BJ (cell line): ENCODE measurements at regions not wholly inside any gene's neighbourhood (a gene's known extent, or its start where the extent isn't known, plus 50 kb on each side); places are given as distances from the start of the nearest gene placed in this dataset.

Experiments
- CTCF ChIA-PET: fragments of 350-600 bp; formaldehyde crosslinking; extraction: SDS; loops from one replicate; lab custom pipeline; 2021; ENCODE audit warnings: antibody characterized with exemption, inconsistent platforms; lab: Yijun Ruan, JAX
- POLR2A ChIA-PET: fragments of 300-600 bp; sonication (Branson Sonifier 250); formaldehyde crosslinking; extraction: SDS; loops from one replicate; lab custom pipeline; 2021; ENCODE audit warnings: antibody characterized with exemption; lab: Charles Lee
- DNase-seq: peaks from one replicate; pipeline ENCODE4 v3.0.0-alpha.2; 2011; ENCODE audit warnings: low read depth
- H3K27me3 ChIP-seq: 2 replicates; pipeline ENCODE4 v1.6.0; 2011; ENCODE audit warnings: low read length; ENCODE audit not compliant: control insufficient read depth, insufficient read depth
- H3K36me3 ChIP-seq: 2 replicates; pipeline ENCODE4 v1.5.1; 2011; ENCODE audit warnings: low read length; ENCODE audit not compliant: control insufficient read depth, insufficient read depth
- H3K4me3 ChIP-seq: 2 replicates; pipeline ENCODE4 v1.5.1; 2011; ENCODE audit warnings: low read depth, mild to moderate bottlenecking, control low read depth, low read length
- CTCF ChIP-seq: IDR thresholded peaks from 2 replicates; pipeline ENCODE4 v1.5.1; 2011; ENCODE audit warnings: low read depth, mild to moderate bottlenecking, control low read depth, inconsistent platforms, low read length, moderate library complexity; ENCODE audit not compliant: insufficient read depth

GRCh38 chr13:83414393-83414792, 467.9 kb downstream of the SLITRK1 start:
- no peak for TF ChIP-seq CTCF
- no peak overlapping the region for H3K4me3 ChIP-seq
- DNase-seq: no peak
- no peaks in the 10 kb centered on the region for H3K27me3 ChIP-seq
- ChIA-PET POLR2A (interaction anchor here (0.7 kb wide), 1 partner anchor 133 kb away, joined by 3 read pairs; no protein-coding TSS in a partner anchor), CTCF (interaction anchor here (0.7 kb wide), 1 partner anchor 9 kb away, joined by 3 read pairs; no protein-coding TSS in a partner anchor)
- no peaks in the 10 kb centered on the region for H3K36me3 ChIP-seq

GRCh38 chr13:83386609-83387008, 495.7 kb downstream of the SLITRK1 start:
- no peak for DNase-seq
- TF ChIP-seq CTCF: no peak
- H3K27me3 ChIP-seq: no peaks in the 10 kb centered on the region
- ChIA-PET POLR2A (no interaction called here), CTCF (no interaction called here)
- H3K4me3 ChIP-seq: no peak overlapping the region
- H3K36me3 ChIP-seq: no peaks in the 10 kb centered on the region

- Histone ChIP-seq H3K4me3 (no peak overlapping the region), H3K27me3 (no peaks in the 10 kb centered on the region), H3K36me3 (no peaks in the 10 kb centered on the region)
- CTCF ChIA-PET: no interaction called here
- POLR2A ChIA-PET: no interaction called here
- TF ChIP-seq CTCF: no peak
- DNase-seq: no peak
These were observed 503.4 kb downstream of the SLITRK1 start for GRCh38 chr13:83378908-83379307.

GRCh38 chr13:83377491-83377890, 504.8 kb downstream of the SLITRK1 start:
- H3K36me3 ChIP-seq: no peaks in the 10 kb centered on the region
- ChIA-PET POLR2A (no interaction called here), CTCF (interaction anchor here (0.6 kb wide), 1 partner anchor 58 kb away, joined by 3 read pairs; no protein-coding TSS in a partner anchor)
- no peak for TF ChIP-seq CTCF
- no peaks in the 10 kb centered on the region for H3K27me3 ChIP-seq
- no peak overlapping the region for H3K4me3 ChIP-seq
- no peak for DNase-seq

GRCh38 chr13:83372786-83373185, 509.5 kb downstream of the SLITRK1 start:
- no peak overlapping the region for H3K4me3 ChIP-seq
- ChIA-PET CTCF (interaction anchor here (0.6 kb wide), 1 partner anchor 251 kb away, joined by 3 read pairs; no protein-coding TSS in a partner anchor), POLR2A (no interaction called here)
- no peaks in the 10 kb centered on the region for H3K36me3 ChIP-seq
- no peak for TF ChIP-seq CTCF
- H3K27me3 ChIP-seq: no peaks in the 10 kb centered on the region
- DNase-seq: no peak
